ENCODE measurements at regions not wholly inside any gene's neighbourhood (a gene's known extent, or its start where the extent isn't known, plus 50 kb on each side); places are given as distances from the start of the nearest gene placed in this dataset.

DNA sequence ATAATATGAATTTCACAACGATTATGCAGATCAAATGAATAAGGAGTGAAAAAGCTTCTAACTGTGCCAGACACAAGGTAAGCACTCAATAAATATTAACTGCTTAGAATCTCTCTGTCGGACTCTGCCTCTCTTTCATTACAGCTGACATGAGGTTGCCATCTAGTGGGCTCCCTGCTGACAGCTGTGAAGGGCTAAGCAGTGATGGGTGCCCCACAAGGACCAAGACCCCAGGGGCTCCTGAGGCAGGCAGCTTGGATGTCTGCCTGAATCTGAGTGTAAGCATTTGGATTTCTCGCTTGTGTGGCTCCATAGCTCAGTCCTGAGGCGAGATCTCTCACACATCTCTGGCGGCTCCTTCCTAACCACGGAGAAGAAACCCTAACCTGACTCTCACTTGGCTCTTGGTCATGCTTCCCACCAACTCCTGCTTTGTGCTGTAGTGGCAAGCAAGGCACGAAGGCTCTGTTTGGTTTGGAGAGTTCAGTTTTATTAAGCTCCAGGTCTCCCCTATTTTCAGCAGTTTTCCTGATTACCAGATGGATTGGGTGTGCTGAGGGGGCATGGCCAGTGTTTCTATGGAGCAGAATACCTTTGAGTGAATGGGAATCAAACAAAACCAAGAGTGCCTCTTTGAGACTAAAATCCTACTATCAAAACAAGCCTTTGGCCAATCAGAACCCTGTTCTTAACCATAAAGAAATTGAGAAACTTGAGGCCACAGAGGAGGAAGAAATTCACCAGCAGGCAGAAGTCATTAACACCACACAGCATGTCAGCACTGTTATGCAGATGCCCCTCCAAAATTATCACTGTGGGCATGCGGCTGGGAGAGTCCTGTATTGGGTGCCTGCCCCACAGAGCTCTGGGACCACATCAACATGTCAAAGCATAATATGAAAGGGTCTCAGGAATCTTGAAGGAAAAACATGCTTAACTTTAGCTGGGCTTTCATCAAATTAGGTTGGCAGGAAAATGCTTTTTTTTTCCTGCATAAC, 152.8 kb upstream of the NTM start:
- TF ChIP-seq, protein P1, sequence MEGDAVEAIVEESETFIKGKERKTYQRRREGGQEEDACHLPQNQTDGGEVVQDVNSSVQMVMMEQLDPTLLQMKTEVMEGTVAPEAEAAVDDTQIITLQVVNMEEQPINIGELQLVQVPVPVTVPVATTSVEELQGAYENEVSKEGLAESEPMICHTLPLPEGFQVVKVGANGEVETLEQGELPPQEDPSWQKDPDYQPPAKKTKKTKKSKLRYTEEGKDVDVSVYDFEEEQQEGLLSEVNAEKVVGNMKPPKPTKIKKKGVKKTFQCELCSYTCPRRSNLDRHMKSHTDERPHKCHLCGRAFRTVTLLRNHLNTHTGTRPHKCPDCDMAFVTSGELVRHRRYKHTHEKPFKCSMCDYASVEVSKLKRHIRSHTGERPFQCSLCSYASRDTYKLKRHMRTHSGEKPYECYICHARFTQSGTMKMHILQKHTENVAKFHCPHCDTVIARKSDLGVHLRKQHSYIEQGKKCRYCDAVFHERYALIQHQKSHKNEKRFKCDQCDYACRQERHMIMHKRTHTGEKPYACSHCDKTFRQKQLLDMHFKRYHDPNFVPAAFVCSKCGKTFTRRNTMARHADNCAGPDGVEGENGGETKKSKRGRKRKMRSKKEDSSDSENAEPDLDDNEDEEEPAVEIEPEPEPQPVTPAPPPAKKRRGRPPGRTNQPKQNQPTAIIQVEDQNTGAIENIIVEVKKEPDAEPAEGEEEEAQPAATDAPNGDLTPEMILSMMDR (conservative IDR thresholded peaks at IDR 0.05 in 1 of 2, IDR thresholded peaks at IDR 0.05 in 1 of 2; ENCODE audit: extremely low read depth in 1 of 2, insufficient read depth in 1 of 2, low read depth in 1 of 2, low read length in 2 of 2): peak; percentile 12 to 52
- TF ChIP-seq EZH2 (IDR thresholded peaks at IDR 0.05; ENCODE audit: borderline replicate concordance, low read length): no peak

Data from mammary epithelial cell (primary cell).